Activated T-cell treated with anti-CD3 and anti-CD28 coated beads, Interleukin-2, amount 50 U/mL, for 72 hours (primary cell): ENCODE measurements at regions not wholly inside any gene's neighbourhood (a gene's known extent, or its start where the extent isn't known, plus 50 kb on each side); places are given as distances from the start of the nearest gene placed in this dataset.
A peak's percentile ranks its signal among the peaks of the same experiment; 100 is the strongest.

Experiments
- ATAC-seq, 2 donors: fragments of 150-1000 bp; cut with Tn5 transposase; replicated peaks in 1 of 2; 2 replicates each; pipeline ENCODE4 v1.10.0; 2021; ENCODE audit warnings: moderate library complexity in 2 of 2, mild to moderate bottlenecking in 1 of 2
- DNase-seq, 2 donors: peaks; one replicate each; pipeline ENCODE4 v3.0.0; 2021 to 2022; ENCODE audit warnings: mixed read lengths in 1 of 2
- H3K27ac Mint-ChIP-seq: one replicate; pipeline ENCODE4 v1.8.0; 2022; ENCODE audit warnings: mild to moderate bottlenecking, moderate library complexity, mixed read lengths
- H3K27me3 Mint-ChIP-seq: one replicate; pipeline ENCODE4 v1.8.0; 2022; ENCODE audit warnings: low read depth, mixed read lengths
- H3K36me3 Mint-ChIP-seq, 2 donors: one replicate each; pipeline ENCODE4 v1.8.0; 2022; ENCODE audit warnings: mixed read lengths in 2 of 2, mild to moderate bottlenecking in 1 of 2; ENCODE audit not compliant: insufficient read depth in 2 of 2
- H3K4me1 Mint-ChIP-seq: one replicate; pipeline ENCODE4 v1.8.0; 2022; ENCODE audit warnings: low read depth, mixed read lengths
- H3K4me3 Mint-ChIP-seq, 2 donors: one replicate each; pipeline ENCODE4 v1.8.0; 2022; ENCODE audit warnings: mild to moderate bottlenecking in 2 of 2, mixed read lengths in 2 of 2, moderate library complexity in 2 of 2
- H3K9me3 Mint-ChIP-seq, 2 donors: one replicate each; pipeline ENCODE4 v1.8.0; 2022; ENCODE audit warnings: mixed read lengths in 2 of 2

DNA sequence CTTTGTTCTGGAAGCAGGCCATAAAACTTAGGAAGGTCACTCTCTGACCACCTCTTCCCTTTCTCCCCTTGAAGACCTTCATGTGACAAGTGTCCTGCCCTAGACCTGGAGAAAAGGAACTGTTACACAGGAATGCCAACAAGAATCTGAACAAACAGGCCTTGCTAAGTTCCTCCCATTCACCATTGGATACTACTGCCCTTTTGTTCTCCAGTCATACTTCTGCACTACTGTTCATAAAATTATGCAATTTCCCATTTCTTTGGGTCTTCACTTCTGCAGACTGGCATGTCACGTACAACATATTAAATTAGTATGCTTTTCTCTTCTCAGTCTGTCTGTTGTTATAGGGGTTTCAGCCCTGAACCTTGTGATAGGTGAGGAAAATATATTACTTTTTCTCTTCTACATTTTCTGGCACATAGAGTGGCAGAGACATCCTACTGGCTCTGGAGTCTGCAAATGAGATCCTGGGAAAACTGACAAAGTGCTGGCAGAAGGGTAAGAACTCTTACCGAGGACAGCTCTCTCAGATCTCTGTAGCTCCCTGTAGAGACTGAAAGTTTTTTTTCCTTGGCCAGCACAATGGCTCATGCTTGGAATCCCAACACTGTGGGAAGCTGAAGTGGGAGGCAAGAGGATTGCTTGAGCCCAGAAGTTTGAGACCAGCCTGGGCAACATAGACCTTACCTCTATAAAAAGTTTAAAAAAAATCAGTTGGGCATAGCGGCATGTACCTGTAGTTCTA, 87.6 kb upstream of the SPRY2 start:
- ATAC-seq (no peak), DNase-seq (no peak)
- Mint-ChIP-seq H3K36me3 (no peaks in the 10 kb centered on the region), H3K9me3 (peaks cover 0 to 1% of the 10 kb centered on the region in 2 donors), H3K4me3 (no peak overlapping the region), H3K4me1 (no peaks in the 10 kb centered on the region), H3K27ac (no peak overlapping the region), H3K27me3 (no peaks in the 10 kb centered on the region)

DNA sequence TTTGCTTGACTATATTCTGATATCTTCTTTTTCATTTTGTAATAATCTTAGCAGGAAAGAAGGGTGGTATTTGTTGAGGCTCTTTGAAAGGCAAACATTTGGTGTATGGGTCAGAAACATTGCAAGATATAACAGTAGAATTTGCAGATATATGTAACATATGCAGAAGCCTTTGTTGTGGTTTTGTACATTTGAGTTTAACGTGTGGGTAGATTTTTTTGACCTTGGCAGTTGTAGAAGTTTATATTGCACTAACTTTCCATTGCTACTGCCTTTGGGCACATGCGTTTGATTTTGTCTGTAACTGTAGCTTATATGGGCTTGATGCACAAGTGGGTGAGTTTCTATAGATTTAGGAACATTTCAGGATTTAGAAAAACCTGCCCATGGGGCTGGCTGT, 78.5 kb upstream of the SPRY2 start:
- H3K4me3 Mint-ChIP-seq: no peak overlapping the region
- H3K36me3 Mint-ChIP-seq: peaks cover 0 to 1% of the 10 kb centered on the region in 2 donors
- no peaks in the 10 kb centered on the region for H3K27me3 Mint-ChIP-seq
- DNase-seq (no peak), ATAC-seq (no peak)
- peaks cover 2 to 4% of the 10 kb centered on the region in 2 donors for H3K9me3 Mint-ChIP-seq
- H3K4me1 Mint-ChIP-seq: no peaks in the 10 kb centered on the region
- H3K27ac Mint-ChIP-seq: no peak overlapping the region

DNA sequence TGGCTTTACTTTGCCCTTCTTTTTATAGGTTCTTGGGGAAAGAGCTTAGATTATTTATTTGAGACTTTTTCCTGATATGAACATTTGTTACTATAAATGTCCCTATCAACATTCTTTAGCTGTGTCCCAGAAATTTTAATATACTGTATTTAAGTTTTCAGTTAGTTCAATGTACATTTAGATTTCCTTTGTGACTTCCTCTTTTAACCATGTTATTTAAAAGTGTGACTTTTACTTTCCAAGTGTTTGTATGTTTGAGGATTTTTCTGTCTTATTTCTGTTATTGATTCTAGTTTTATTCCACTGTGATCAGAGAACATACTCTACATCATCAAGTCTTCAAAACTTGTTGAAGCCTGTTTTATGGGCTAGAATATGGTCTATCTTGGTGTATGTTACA, 72.7 kb upstream of the SPRY2 start:
- H3K36me3 Mint-ChIP-seq: no peaks in the 10 kb centered on the region
- H3K27ac Mint-ChIP-seq: no peak overlapping the region
- H3K27me3 Mint-ChIP-seq: no peaks in the 10 kb centered on the region
- DNase-seq (no peak), ATAC-seq (no peak)
- no peak overlapping the region for H3K4me3 Mint-ChIP-seq
- H3K9me3 Mint-ChIP-seq: no peaks in the 10 kb centered on the region
- no peaks in the 10 kb centered on the region for H3K4me1 Mint-ChIP-seq

DNA sequence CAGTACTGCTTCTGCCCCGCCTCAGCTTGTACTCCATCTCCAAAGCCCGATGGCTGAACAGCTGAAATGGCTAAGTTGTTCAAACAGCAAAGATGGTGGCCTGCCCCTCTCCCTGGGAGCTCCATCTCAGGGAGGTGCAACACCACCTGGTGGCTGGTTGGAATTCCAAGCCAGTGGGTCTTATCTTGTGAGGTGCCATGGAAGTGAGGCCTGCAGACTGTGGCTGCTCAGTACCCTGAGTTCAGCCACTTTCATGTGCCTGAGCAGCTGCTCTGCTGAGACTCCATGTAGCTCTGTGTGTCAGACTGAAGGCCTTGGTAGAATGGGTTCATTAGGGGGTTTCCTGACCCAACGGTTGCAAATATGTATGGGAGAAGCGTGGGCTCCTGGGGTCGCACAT, 67.3 kb upstream of the SPRY2 start:
- Mint-ChIP-seq H3K4me3 (no peak overlapping the region), H3K27ac (no peak overlapping the region), H3K9me3 (peaks cover 8 to 18% of the 10 kb centered on the region in 2 donors), H3K27me3 (no peaks in the 10 kb centered on the region), H3K36me3 (peaks cover 4 to 6% of the 10 kb centered on the region in 2 donors), H3K4me1 (no peaks in the 10 kb centered on the region)
- DNase-seq (no peak), ATAC-seq (no peak)

DNA sequence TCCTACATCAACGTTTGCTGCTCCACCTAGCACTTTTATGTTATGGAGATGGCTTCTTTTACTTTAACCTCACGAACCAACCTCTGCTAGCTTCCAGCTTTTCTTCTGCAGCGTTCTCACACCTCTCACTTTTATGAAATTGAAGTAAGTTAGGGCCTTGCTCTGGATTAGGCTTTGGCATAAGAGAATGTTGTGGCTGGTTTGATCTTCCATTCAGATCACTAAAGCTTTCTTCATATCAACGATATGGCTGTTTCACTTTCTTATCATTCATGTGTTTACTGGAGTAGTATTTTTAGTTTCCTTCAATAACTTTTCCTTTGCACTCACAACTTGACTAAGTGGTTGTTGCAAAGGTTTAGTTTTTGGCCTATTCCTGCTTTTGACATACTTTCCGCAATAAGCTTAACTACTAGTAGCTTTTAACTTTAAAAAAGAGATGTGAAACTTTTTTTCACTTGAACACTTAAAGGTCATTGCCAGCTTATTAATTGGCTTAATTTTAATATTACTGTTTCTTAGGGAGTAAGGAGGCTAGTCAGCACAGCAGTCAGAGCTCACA, 60.0 kb upstream of the SPRY2 start:
- Mint-ChIP-seq H3K4me1 (peaks cover 28% of the 10 kb centered on the region), H3K36me3 (peaks cover 2 to 6% of the 10 kb centered on the region in 2 donors), H3K9me3 (peaks cover 8 to 14% of the 10 kb centered on the region in 2 donors), H3K27ac (no peak overlapping the region), H3K4me3 (peak overlapping the region in 1 of 2 donors; percentile 64), H3K27me3 (peaks cover 14% of the 10 kb centered on the region)
- DNase-seq: no peak
- ATAC-seq: no peak

DNA sequence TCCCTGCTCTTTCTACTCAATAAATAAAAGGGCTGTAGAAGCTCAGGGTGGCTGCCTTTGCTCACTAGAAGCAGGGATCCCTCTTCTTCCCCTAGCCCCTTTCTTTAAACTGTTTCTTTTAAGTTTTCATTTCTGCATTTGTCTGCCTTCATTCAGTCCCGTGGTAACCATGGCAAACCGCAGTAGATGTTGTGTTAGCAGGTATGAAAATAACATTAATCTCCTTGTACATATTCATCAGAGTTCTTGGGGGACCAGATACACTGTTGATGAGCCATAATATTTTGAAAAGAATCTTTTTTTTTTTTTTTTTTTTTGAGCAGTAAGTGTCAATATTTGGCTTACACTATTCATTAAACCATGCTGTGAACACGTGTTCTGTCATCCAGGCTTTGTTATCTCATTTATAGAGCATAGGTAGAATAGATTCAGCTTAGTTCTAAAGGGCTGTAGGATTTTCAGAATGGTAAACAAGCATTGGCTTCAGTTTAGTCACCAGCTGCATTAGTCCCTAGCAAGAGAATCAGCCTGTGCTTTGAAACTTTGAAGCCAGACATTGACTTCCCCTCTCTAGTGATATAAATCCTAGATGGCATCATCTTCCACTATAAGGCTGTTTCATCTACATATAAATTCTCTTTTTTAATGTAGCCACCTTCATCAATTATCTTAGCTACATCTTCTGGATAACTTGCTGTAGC, 59.4 kb upstream of the SPRY2 start:
- peaks cover 14% of the 10 kb centered on the region for H3K27me3 Mint-ChIP-seq

DNA sequence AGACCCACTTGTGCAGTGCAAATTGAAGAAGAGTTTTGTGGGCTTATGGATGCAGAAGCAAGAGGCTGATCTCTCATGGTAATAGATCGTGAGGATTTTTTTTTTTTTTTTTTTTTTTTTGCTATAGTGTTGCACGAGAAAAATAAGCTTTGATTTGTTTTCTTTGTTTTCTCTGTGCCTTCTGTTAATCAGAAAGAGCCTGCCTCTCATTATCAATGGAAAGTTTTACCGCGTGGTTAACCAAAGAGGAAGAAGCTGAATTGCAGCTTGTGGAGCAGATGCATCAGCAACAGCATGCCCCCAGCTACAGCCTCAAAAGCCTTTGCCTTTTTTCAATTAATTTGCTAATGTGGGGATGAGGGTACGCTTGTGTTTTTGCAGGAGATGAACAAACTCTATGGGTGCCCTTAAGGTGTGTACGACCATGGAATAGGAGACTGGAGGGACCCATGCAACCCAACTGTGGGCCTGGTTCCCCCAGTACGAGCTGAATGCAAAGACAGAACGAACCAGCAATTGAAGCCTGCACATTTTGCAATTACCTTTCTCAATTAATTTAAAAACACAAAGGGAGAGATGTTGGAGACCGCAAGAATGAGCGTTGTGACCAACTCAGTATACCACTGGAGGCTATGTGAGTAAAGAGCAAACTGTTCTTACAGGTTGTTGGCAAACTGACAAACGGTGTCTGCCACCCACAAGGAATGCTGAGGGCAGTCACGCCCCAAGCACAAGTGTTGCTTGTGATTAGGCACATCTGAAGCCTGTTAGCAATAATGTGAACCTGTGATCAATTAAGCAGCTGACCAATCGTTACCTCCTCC, 58.6 kb upstream of the SPRY2 start:
- peaks cover 28% of the 10 kb centered on the region for H3K4me1 Mint-ChIP-seq
- H3K36me3 Mint-ChIP-seq: peaks cover 1 to 4% of the 10 kb centered on the region in 2 donors
- peaks cover 14% of the 10 kb centered on the region for H3K27me3 Mint-ChIP-seq
- H3K4me3 Mint-ChIP-seq: peak overlapping the region in 1 of 2 donors; percentile 14
- H3K27ac Mint-ChIP-seq: no peak overlapping the region
- ATAC-seq: peak; percentile 33 to 58
- H3K9me3 Mint-ChIP-seq: peaks cover 4 to 5% of the 10 kb centered on the region in 2 donors
- peak in 1 of 2 donors; percentile 6 for DNase-seq

More for the DNA sequence above, 59.4 kb upstream of the SPRY2 start:
- no peak for ATAC-seq
- DNase-seq: no peak
- peaks cover 8 to 11% of the 10 kb centered on the region in 2 donors for H3K9me3 Mint-ChIP-seq
- H3K36me3 Mint-ChIP-seq: peaks cover 1 to 6% of the 10 kb centered on the region in 2 donors
- H3K4me1 Mint-ChIP-seq: peaks cover 28% of the 10 kb centered on the region
- no peak overlapping the region for H3K27ac Mint-ChIP-seq
- H3K4me3 Mint-ChIP-seq: peak overlapping the region in 1 of 2 donors; percentile 64
